IPS-18a (cell line): ENCODE measurements at regions not wholly inside any gene's neighbourhood (a gene's known extent, or its start where the extent isn't known, plus 50 kb on each side); places are given as distances from the start of the nearest gene placed in this dataset.

Source experiments
- H3K27ac ChIP-seq: one replicate; pipeline ENCODE4 v1.5.1; 2013; ENCODE audit warnings: low read length
- H3K27me3 ChIP-seq: one replicate; pipeline ENCODE4 v1.6.1; 2013; ENCODE audit warnings: mild to moderate bottlenecking, low read length; ENCODE audit not compliant: control insufficient read depth, insufficient read depth
- H3K36me3 ChIP-seq: one replicate; pipeline ENCODE4 v1.6.1; 2013; ENCODE audit warnings: low read depth, low read length; ENCODE audit not compliant: control insufficient read depth
- H3K4me1 ChIP-seq: one replicate; pipeline ENCODE4 v1.6.1; 2013; ENCODE audit warnings: low read depth, low read length; ENCODE audit not compliant: control insufficient read depth
- H3K4me3 ChIP-seq: one replicate; pipeline ENCODE4 v1.5.1; 2013; ENCODE audit warnings: low read length
- H3K9ac ChIP-seq: one replicate; pipeline ENCODE4 v1.6.1; 2013; ENCODE audit warnings: mild to moderate bottlenecking, low read length, moderate library complexity
- H3K9me3 ChIP-seq: one replicate; pipeline ENCODE4 v1.6.1; 2013; ENCODE audit warnings: low read depth, low read length; ENCODE audit not compliant: control insufficient read depth

DNA sequence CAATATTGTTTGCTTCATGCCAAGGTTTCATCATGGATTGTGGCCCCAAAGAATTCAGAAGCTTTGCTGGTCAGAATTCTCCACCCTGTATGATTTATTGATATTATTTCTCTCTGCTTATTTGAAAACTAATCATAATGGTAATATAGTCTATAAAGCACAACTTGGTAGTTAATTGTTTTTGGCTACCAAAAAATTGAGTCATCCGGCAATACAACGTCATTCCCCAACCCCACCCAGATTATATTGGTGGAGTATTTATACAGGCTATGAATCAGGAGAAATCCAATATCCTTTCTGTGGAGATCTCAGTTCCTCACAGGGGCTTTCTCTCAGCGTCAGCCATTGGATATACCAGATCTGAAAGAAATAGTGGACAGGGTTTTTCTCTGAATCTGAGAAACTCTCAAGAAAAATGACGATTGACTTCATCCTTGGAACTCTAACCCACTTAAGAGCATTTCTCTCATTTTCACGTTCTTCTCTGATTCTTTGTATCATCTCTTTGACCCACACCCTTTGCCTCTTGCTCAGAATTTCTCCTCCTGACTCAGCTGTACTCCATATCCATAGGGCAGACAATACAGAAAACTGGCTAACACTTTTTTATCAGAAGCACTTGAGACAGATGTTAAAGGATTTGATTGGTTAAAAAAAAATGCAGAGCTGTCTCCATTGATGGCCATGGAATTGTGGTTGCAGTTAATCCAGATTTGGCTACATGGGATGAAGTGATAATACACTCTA is 1055.8 kb upstream of the CADM2 start:
- Histone ChIP-seq H3K27me3 (no peaks in the 10 kb centered on the region), H3K9me3 (no peaks in the 10 kb centered on the region), H3K27ac (no peak overlapping the region), H3K36me3 (no peaks in the 10 kb centered on the region), H3K4me3 (no peak overlapping the region), H3K9ac (no peak overlapping the region), H3K4me1 (peaks cover 7% of the 10 kb centered on the region)

DNA sequence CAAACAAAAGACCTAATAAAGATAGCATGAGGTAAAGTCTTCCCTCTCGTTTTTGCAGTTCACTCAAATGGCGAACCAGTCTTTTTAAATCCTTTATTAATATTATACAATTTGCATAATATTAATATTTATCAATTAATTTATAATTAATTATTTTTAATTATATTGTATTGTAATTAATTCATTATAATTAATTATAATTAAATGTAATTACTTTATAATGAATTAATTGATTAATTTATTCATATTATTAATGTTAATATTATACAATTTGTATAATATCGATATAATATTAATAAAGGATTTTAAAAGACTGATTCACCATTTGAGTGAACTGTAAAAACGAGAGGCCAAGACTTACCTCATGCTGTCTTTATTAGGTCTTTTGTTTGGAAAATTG is 1045.4 kb upstream of the CADM2 start:
- Histone ChIP-seq H3K9me3 (no peaks in the 10 kb centered on the region), H3K27ac (no peak overlapping the region), H3K27me3 (no peaks in the 10 kb centered on the region), H3K4me3 (no peak overlapping the region), H3K4me1 (no peaks in the 10 kb centered on the region), H3K9ac (no peak overlapping the region), H3K36me3 (no peaks in the 10 kb centered on the region)

DNA sequence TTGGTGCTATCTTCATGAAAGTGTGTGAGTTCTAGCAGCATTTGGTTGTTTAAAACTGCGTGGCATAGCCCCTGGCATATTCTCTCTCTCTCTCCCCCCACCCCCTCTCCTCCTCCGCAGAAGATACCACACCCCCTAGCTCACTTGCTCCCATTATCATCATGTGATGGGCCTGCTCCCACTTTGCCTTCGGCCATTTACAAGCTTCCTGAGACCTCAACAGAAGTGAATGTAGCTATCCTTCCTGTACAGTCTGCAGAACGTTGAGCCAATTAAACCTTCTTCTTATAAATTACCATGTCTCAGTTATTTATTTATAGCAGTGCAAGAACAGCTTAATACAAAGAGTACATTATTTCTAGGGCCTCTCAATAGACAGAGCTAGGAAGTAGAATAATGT is 1032.5 kb upstream of the CADM2 start:
- H3K27ac ChIP-seq = no peak overlapping the region
- H3K4me3 ChIP-seq = no peak overlapping the region
- H3K4me1 ChIP-seq = no peaks in the 10 kb centered on the region
- H3K9me3 ChIP-seq = peaks cover 24% of the 10 kb centered on the region
- H3K9ac ChIP-seq = no peak overlapping the region
- H3K27me3 ChIP-seq = no peaks in the 10 kb centered on the region
- no peaks in the 10 kb centered on the region for H3K36me3 ChIP-seq

DNA sequence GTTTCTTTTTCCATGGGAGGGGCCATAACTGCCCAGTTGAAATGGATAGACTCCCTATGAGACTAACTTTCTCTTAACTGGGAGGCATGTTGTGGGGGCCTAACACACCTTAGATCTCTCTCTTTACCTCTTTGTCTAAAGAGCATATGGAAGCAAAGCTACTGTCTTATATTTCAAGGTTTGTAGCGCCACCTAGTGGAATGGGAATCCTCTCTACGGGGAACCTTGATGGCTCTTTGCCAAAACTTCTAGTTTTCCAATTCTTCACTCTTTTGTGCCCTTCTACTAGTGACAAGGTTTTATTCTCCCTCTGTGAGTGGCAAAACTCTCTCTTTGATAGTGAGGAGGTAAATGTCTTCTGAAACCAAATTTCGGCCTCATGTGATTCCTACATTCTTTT is 1030.4 kb upstream of the CADM2 start:
- no peaks in the 10 kb centered on the region for H3K27me3 ChIP-seq
- H3K9ac ChIP-seq = no peak overlapping the region
- no peak overlapping the region for H3K27ac ChIP-seq
- H3K4me1 ChIP-seq = no peaks in the 10 kb centered on the region
- no peaks in the 10 kb centered on the region for H3K36me3 ChIP-seq
- peaks cover 35% of the 10 kb centered on the region for H3K9me3 ChIP-seq
- no peak overlapping the region for H3K4me3 ChIP-seq

DNA sequence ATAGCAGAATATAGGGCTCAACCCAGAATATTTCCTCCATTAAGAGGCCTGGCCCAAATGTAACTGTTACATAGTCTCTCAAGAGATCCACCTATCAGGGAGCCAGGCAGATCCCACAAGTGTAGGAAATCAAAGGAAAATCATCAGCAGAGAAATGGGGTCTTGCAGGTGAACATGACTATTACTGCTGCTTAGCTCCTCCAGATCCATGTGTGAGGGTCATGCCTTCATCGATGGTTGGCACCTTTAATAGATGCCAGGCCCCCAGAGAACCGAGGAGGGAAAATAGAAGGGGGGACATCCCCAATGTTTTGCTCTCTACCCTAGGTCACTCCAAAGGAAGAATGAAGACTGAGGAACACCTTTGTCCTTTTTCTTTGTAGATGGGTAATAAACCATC is 1029.9 kb upstream of the CADM2 start:
- Histone ChIP-seq H3K9ac (no peak overlapping the region), H3K27me3 (no peaks in the 10 kb centered on the region), H3K36me3 (no peaks in the 10 kb centered on the region)

DNA sequence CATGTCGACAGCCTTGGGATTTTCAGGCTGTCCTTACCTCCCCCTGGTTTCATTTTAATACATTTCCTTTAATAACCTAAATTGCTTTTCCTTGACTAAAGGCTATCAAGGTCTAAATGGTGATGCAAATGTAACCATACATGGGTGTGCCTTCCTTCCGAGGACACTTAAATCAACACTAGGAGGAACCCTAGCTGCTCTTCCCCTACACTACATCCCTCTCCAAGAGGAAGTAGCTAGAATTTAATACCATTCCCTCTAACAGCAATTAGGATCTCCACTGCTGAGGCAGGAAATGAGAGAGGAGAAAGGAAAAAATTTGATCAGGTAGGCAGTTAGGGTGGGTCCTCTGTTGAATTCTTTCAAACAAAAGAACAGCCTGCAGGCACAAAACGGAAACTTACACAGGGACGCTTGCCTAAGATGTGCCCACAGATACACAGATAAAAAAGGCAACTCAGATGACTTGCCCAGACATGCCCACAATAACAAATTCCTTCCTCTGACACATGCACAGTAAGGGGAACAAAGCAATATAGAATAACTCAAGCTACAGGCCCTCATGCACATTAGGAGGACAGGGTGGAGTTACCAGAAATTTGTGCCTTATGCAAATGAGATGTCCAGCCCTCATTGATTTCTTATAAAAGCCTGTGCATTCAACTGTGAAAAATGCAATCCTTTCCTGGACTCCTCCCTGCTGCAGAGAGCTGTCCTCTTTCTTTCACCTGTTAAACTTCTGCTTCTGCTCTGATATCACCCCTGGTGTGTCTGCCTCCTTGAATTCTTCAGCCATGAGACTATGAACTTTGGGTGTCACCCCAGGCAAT is 1024.4 kb upstream of the CADM2 start:
- no peaks in the 10 kb centered on the region for H3K4me1 ChIP-seq
- no peak overlapping the region for H3K27ac ChIP-seq
- no peaks in the 10 kb centered on the region for H3K27me3 ChIP-seq
- no peaks in the 10 kb centered on the region for H3K36me3 ChIP-seq
- no peak overlapping the region for H3K9ac ChIP-seq
- H3K4me3 ChIP-seq = no peak overlapping the region
- H3K9me3 ChIP-seq = peaks cover 21% of the 10 kb centered on the region

More for the DNA sequence above, 1029.9 kb upstream of the CADM2 start:
- Histone ChIP-seq H3K27ac (no peak overlapping the region), H3K4me1 (no peaks in the 10 kb centered on the region), H3K9me3 (peaks cover 36% of the 10 kb centered on the region), H3K4me3 (no peak overlapping the region)

DNA sequence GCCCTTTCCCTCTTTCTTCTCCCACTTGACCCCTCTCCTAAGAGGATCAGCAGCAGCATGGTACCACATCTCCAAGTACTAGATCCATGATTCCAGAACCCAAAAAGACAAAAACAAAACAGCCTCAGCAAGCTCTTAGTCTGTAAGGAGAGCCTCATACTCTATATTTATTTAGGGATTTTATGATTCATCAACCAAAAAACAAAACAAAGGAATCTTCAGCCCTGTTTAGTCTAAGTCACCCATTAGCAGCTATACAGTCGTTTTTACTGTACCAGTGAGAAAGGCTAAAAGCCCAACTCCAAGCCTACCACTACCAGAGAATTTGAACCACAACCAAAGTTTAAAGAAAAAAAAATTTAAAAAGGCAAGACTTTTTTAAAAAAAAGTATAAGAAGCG is 1020.3 kb upstream of the CADM2 start:
- Histone ChIP-seq H3K9me3 (peaks cover under 1% of the 10 kb centered on the region), H3K36me3 (no peaks in the 10 kb centered on the region), H3K9ac (no peak overlapping the region), H3K4me1 (no peaks in the 10 kb centered on the region), H3K27me3 (no peaks in the 10 kb centered on the region), H3K4me3 (no peak overlapping the region), H3K27ac (no peak overlapping the region)

DNA sequence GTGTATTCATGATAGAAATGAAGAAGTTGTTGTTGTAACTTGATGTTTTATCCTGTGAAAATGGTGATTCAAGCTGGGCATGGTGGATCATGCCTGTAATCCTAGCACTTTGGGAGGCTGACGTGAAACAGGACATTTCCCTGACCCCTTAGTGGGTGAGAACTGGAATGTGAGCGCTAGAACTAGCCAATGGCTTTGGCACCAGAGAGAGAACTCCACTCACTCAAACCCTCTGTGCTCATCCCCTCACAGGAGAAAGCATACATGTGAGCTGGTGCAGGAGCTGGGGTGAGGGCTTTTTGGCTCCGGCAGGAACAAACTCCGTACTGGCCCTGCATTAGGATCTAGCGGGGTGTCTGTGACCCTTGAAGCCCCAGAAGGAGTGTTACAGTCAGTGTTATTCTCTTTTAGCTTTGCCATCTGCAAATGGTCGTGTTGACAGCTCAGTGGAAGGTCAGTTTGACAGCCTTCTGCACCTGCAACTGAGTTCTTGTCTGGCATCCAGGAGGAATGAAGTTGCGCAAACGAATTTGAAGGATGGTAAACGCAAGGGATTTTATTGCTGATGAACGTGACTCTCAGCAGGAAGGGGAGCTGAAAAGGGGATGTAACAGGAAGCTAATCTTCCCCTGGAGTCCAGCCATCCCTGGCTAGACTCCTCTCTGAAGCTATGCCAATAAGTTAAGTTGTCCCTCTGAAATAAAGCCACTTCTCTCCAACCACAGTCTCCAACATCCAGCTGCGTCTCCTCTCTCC is 1016.6 kb upstream of the CADM2 start:
- Histone ChIP-seq H3K9ac (no peak overlapping the region), H3K4me1 (no peaks in the 10 kb centered on the region), H3K27ac (no peak overlapping the region), H3K4me3 (no peak overlapping the region), H3K27me3 (no peaks in the 10 kb centered on the region), H3K36me3 (no peaks in the 10 kb centered on the region), H3K9me3 (no peaks in the 10 kb centered on the region)

DNA sequence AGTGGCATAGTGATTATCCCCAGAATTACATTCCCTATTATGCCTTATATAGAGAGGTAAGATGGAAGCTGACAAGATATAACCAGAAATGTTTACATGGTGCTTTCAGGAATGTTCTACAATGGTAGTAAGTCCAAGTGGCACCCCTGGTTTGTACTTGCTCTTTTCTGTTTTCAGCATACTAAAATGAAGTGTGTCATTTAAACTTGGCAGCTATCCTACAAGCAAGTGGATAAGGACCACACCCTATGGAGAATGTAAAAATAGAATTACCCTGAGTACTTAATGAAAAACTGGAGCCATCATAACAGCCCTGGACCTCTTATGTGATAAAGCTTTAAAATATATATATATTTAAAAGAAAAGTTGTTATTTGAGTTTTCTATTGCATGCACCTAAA is 1012.7 kb upstream of the CADM2 start:
- Histone ChIP-seq H3K4me3 (no peak overlapping the region), H3K4me1 (no peaks in the 10 kb centered on the region), H3K9me3 (no peaks in the 10 kb centered on the region), H3K27ac (no peak overlapping the region), H3K27me3 (no peaks in the 10 kb centered on the region), H3K36me3 (no peaks in the 10 kb centered on the region), H3K9ac (no peak overlapping the region)

DNA sequence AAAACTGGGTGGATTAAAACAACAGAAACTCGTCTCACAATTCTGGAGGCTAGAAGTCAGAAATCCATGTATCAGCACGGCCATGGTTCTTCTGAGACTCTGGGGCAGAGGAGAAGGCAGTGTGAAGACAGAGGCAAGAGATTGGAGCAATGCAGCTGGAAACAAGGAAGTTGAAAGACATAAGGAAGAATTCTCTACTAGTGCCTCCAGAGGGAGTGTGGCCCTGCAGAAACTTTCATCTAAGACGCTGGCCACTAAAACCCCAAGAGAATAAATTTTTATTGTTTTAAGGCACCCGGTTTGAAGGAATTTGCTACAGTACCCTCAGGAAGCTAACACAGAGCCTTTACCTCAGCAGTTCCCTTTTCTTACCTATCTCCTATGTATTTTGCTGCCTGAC is 1012.2 kb upstream of the CADM2 start:
- no peaks in the 10 kb centered on the region for H3K36me3 ChIP-seq
- no peaks in the 10 kb centered on the region for H3K4me1 ChIP-seq
- no peak overlapping the region for H3K9ac ChIP-seq
- H3K9me3 ChIP-seq = no peaks in the 10 kb centered on the region
- H3K4me3 ChIP-seq = no peak overlapping the region
- no peak overlapping the region for H3K27ac ChIP-seq
- H3K27me3 ChIP-seq = no peaks in the 10 kb centered on the region

DNA sequence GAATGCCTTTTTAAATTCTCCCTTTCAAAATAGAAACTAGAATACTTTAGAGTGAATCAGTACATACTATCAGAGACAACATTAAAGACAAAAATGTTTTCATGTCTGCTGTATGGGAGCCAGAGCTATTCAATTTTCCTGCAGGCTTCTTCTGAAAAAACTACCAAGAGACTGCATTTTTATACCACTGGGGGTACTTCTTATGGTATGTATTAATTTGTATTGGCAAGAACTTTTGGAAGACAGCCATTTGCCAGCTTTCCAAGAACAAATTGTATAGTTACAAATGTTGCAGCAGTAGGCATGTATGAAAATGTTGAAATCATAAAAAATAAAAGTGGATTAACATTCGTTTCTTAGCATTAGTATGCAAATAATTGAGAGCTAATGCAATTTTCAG is 1010.0 kb upstream of the CADM2 start:
- H3K36me3 ChIP-seq = no peaks in the 10 kb centered on the region
- no peak overlapping the region for H3K4me3 ChIP-seq
- no peaks in the 10 kb centered on the region for H3K9me3 ChIP-seq
- H3K4me1 ChIP-seq = peaks cover 5% of the 10 kb centered on the region
- no peaks in the 10 kb centered on the region for H3K27me3 ChIP-seq
- no peak overlapping the region for H3K9ac ChIP-seq
- no peak overlapping the region for H3K27ac ChIP-seq
